ENCODE measurements at regions not wholly inside any gene's neighbourhood (a gene's known extent, or its start where the extent isn't known, plus 50 kb on each side); places are given as distances from the start of the nearest gene placed in this dataset.

GRCh38 chr2:207394812-207395534 lies 134.8 kb upstream of the CREB1 start:
- no peak overlapping the region for H3K4me3 ChIP-seq
- H3K4me1 ChIP-seq: no peaks in the 10 kb centered on the region
- no peaks in the 10 kb centered on the region for H3K27me3 ChIP-seq
- no peaks in the 10 kb centered on the region for H3K9me3 ChIP-seq
- TF ChIP-seq POLR2A (IDR thresholded peaks at IDR 0.05) (no peak), CTCF (IDR thresholded peaks at IDR 0.05) (no peak), POLR2AphosphoS5 (IDR thresholded peaks at IDR 0.05) (no peak)
- intact Hi-C loops (cut with DNase I; ENCODE audit: low total_unique reads): no loop called here
- no peaks in the 10 kb centered on the region for H3K36me3 ChIP-seq
- H3K27ac ChIP-seq: no peak overlapping the region
- no peak for DNase-seq (ENCODE audit: low spot score in 2 of 2)

GRCh38 chr2:207395535-207396251 lies 134.1 kb upstream of the CREB1 start:
- H3K27me3 ChIP-seq: no peaks in the 10 kb centered on the region
- intact Hi-C loops (cut with DNase I; ENCODE audit: low total_unique reads): no loop called here
- H3K27ac ChIP-seq: no peak overlapping the region
- H3K4me3 ChIP-seq: no peak overlapping the region
- no peak for DNase-seq (ENCODE audit: low spot score in 2 of 2)
- H3K4me1 ChIP-seq: no peaks in the 10 kb centered on the region
- no peak for TF ChIP-seq CTCF (IDR thresholded peaks at IDR 0.05)
- TF ChIP-seq POLR2A (IDR thresholded peaks at IDR 0.05): no peak
- no peak for TF ChIP-seq POLR2AphosphoS5 (IDR thresholded peaks at IDR 0.05)
- H3K36me3 ChIP-seq: no peaks in the 10 kb centered on the region
- H3K9me3 ChIP-seq: no peaks in the 10 kb centered on the region

GRCh38 chr2:207397917-207398655 lies 131.7 kb upstream of the CREB1 start:
- no peaks in the 10 kb centered on the region for H3K27me3 ChIP-seq
- H3K9me3 ChIP-seq: no peaks in the 10 kb centered on the region
- intact Hi-C loops (cut with DNase I; ENCODE audit: low total_unique reads): no loop called here
- H3K36me3 ChIP-seq: no peaks in the 10 kb centered on the region
- no peak overlapping the region for H3K27ac ChIP-seq
- TF ChIP-seq CTCF (IDR thresholded peaks at IDR 0.05) (no peak), POLR2AphosphoS5 (IDR thresholded peaks at IDR 0.05) (no peak), POLR2A (IDR thresholded peaks at IDR 0.05) (no peak)
- DNase-seq (ENCODE audit: low spot score in 2 of 2): no peak
- H3K4me1 ChIP-seq: no peaks in the 10 kb centered on the region
- H3K4me3 ChIP-seq: no peak overlapping the region

- no peaks in the 10 kb centered on the region for H3K27me3 ChIP-seq
- no peaks in the 10 kb centered on the region for H3K4me1 ChIP-seq
- intact Hi-C loops (cut with DNase I; ENCODE audit: low total_unique reads): no loop called here
- H3K27ac ChIP-seq: no peak overlapping the region
- DNase-seq (ENCODE audit: low spot score in 2 of 2): no peak
- H3K4me3 ChIP-seq: no peak overlapping the region
- TF ChIP-seq CTCF (IDR thresholded peaks at IDR 0.05): no peak
- no peak for TF ChIP-seq POLR2A (IDR thresholded peaks at IDR 0.05)
- no peak for TF ChIP-seq POLR2AphosphoS5 (IDR thresholded peaks at IDR 0.05)
- no peaks in the 10 kb centered on the region for H3K9me3 ChIP-seq
- no peaks in the 10 kb centered on the region for H3K36me3 ChIP-seq
These were observed 130.5 kb upstream of the CREB1 start for GRCh38 chr2:207399301-207399700.

- Histone ChIP-seq H3K4me1 (no peaks in the 10 kb centered on the region), H3K27ac (no peak overlapping the region), H3K9me3 (no peaks in the 10 kb centered on the region), H3K36me3 (no peaks in the 10 kb centered on the region), H3K27me3 (no peaks in the 10 kb centered on the region), H3K4me3 (no peak overlapping the region)
- DNase-seq (ENCODE audit: low spot score in 2 of 2): no peak
- intact Hi-C loops (cut with DNase I; ENCODE audit: low total_unique reads): no loop called here
- TF ChIP-seq POLR2A (IDR thresholded peaks at IDR 0.05): no peak
- TF ChIP-seq CTCF (IDR thresholded peaks at IDR 0.05): no peak
- TF ChIP-seq POLR2AphosphoS5 (IDR thresholded peaks at IDR 0.05): no peak
These were observed 128.4 kb upstream of the CREB1 start for GRCh38 chr2:207401338-207401737.

Measured in breast epithelium (tissue), 4 donors.